ENCODE measurements at regions not wholly inside any gene's neighbourhood (a gene's known extent, or its start where the extent isn't known, plus 50 kb on each side); places are given as distances from the start of the nearest gene placed in this dataset.

GRCh38 chr12:123096741-123097140, 54.1 kb downstream of the PITPNM2 start:
- TF ChIP-seq, protein P1, sequence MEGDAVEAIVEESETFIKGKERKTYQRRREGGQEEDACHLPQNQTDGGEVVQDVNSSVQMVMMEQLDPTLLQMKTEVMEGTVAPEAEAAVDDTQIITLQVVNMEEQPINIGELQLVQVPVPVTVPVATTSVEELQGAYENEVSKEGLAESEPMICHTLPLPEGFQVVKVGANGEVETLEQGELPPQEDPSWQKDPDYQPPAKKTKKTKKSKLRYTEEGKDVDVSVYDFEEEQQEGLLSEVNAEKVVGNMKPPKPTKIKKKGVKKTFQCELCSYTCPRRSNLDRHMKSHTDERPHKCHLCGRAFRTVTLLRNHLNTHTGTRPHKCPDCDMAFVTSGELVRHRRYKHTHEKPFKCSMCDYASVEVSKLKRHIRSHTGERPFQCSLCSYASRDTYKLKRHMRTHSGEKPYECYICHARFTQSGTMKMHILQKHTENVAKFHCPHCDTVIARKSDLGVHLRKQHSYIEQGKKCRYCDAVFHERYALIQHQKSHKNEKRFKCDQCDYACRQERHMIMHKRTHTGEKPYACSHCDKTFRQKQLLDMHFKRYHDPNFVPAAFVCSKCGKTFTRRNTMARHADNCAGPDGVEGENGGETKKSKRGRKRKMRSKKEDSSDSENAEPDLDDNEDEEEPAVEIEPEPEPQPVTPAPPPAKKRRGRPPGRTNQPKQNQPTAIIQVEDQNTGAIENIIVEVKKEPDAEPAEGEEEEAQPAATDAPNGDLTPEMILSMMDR (optimal IDR thresholded peaks at IDR 0.05 in 1 of 3, IDR thresholded peaks at IDR 0.05 in 1 of 3, conservative IDR thresholded peaks at IDR 0.05 in 1 of 3; ENCODE audit: extremely low read depth in 1 of 3, insufficient read depth in 2 of 3, low read length in 3 of 3) = no peak
- TF ChIP-seq EZH2 (IDR thresholded peaks at IDR 0.05; ENCODE audit: low read length) = no peak
